ENCODE measurements at regions not wholly inside any gene's neighbourhood (a gene's known extent, or its start where the extent isn't known, plus 50 kb on each side); places are given as distances from the start of the nearest gene placed in this dataset.

DNA sequence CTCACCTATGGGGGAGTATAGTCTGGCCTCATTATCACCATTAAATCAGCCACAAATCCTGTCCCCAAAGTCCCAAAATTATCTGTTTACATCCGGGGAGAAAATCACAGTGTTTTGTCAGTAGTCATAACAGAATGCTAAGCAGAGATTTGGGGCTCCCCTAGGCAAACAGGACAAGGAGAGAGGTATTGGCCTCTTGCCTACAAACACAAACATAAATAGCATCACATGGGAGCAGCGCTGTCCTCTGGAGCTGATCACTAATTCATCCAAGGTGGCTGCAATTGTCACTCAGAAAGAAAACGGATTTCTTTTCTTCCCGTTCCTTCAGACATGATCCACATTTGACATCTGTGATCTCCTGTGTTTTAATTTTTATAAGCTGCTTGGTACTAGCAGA, 1028.1 kb downstream of the NTRK3 start:
- TF ChIP-seq CTCF (IDR thresholded peaks at IDR 0.05) (no peak), POLR2A (IDR thresholded peaks at IDR 0.05) (no peak)
